HEK293 (cell line): ENCODE measurements at regions not wholly inside any gene's neighbourhood (a gene's known extent, or its start where the extent isn't known, plus 50 kb on each side); places are given as distances from the start of the nearest gene placed in this dataset.

Experiments
- TCF7L2 ChIP-seq: IDR thresholded peaks from 2 replicates; pipeline ENCODE4 v1.6.1; 2011; ENCODE audit warnings: low read depth, mild to moderate bottlenecking, inconsistent platforms, low read length, moderate library complexity, borderline replicate concordance
- TRIM28 ChIP-seq: IDR thresholded peaks from 2 replicates; pipeline ENCODE4 v1.6.1; 2011; ENCODE audit warnings: low read length, control low read depth, borderline replicate concordance
- ZNF133 ChIP-seq: fragments of 450-650 bp; formaldehyde crosslinking; IDR thresholded peaks from 2 replicates; pipeline ENCODE4 v1.5.1; 2016; ENCODE audit warnings: missing biosample characterization, missing genetic modification characterization
- ZNF175 ChIP-seq: fragments of 450-650 bp; formaldehyde crosslinking; IDR thresholded peaks from 2 replicates; pipeline ENCODE4 v1.5.1; 2016; ENCODE audit warnings: missing biosample characterization, missing genetic modification characterization

DNA sequence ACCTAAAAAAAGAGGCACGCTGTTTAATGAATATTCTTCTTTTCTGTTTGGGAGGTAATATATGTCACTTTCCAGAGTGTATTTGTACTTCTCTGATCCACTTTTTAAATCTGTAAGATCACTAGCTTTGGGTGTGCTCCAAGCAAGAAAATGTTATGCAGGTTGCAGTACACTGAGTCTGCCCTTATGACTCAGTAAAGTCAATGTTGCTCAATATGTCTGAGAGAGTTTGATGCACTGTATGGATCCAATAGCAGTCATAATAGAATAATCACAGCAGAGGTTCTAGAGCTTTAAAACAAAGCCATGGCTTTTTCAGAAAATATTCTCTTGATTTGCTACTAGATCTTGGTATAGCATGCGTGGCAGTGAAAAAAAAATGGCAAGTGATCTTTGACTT is 525.3 kb upstream of the HTR1E start:
- no peak for TF ChIP-seq ZNF133 (tag by site-specific recombination)
- no peak for TF ChIP-seq TCF7L2
- no peak for TF ChIP-seq ZNF175
- TF ChIP-seq TRIM28: no peak
